ENCODE measurements at regions not wholly inside any gene's neighbourhood (a gene's known extent, or its start where the extent isn't known, plus 50 kb on each side); places are given as distances from the start of the nearest gene placed in this dataset.

GRCh38 chr2:37809931-37810570 is 115.0 kb upstream of the RMDN2 start:
- Histone ChIP-seq H3K27me3 (ENCODE audit: insufficient read depth, low read depth, low read length) (no peaks in the 10 kb centered on the region), H3K27ac (ENCODE audit: low read length) (no peak overlapping the region), H3K9ac (ENCODE audit: low read length) (no peak overlapping the region), H3K36me3 (ENCODE audit: insufficient read depth, low read length) (no peaks in the 10 kb centered on the region), H2AFZ (ENCODE audit: low read depth, low read length) (no peak overlapping the region), H4K20me1 (ENCODE audit: insufficient read depth) (no peaks in the 10 kb centered on the region), H3F3A (ENCODE audit: insufficient read depth, low read length, poor library complexity, severe bottlenecking) (no peaks in the 10 kb centered on the region), H3K9me3 (ENCODE audit: low read length) (no peaks in the 10 kb centered on the region), H3K9me2 (ENCODE audit: insufficient read depth, low read length) (no peaks in the 10 kb centered on the region), H3K79me2 (replicated peaks; ENCODE audit: insufficient read depth, low read length) (no peaks in the 10 kb centered on the region), H3K4me3 (ENCODE audit: low read length) (no peak overlapping the region), H3K4me2 (ENCODE audit: low read length) (no peak overlapping the region)
- TF ChIP-seq EZH2 (IDR thresholded peaks at IDR 0.05; ENCODE audit: borderline replicate concordance, insufficient read depth, low read length, poor library complexity, severe bottlenecking) (no peak), REST (IDR thresholded peaks at IDR 0.05; ENCODE audit: borderline replicate concordance) (no peak), RAD21 (conservative IDR thresholded peaks at IDR 0.05) (no peak), POLR2AphosphoS5 (IDR thresholded peaks at IDR 0.05) (no peak), TAF1 (IDR thresholded peaks at IDR 0.05; ENCODE audit: low read depth) (no peak)
- TF ChIP-seq, protein P1, sequence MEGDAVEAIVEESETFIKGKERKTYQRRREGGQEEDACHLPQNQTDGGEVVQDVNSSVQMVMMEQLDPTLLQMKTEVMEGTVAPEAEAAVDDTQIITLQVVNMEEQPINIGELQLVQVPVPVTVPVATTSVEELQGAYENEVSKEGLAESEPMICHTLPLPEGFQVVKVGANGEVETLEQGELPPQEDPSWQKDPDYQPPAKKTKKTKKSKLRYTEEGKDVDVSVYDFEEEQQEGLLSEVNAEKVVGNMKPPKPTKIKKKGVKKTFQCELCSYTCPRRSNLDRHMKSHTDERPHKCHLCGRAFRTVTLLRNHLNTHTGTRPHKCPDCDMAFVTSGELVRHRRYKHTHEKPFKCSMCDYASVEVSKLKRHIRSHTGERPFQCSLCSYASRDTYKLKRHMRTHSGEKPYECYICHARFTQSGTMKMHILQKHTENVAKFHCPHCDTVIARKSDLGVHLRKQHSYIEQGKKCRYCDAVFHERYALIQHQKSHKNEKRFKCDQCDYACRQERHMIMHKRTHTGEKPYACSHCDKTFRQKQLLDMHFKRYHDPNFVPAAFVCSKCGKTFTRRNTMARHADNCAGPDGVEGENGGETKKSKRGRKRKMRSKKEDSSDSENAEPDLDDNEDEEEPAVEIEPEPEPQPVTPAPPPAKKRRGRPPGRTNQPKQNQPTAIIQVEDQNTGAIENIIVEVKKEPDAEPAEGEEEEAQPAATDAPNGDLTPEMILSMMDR (IDR thresholded peaks at IDR 0.05; ENCODE audit: poor library complexity, severe bottlenecking), result no peak

- Histone ChIP-seq H2AFZ (ENCODE audit: low read depth, low read length) (no peak overlapping the region), H3K9me3 (ENCODE audit: low read length) (no peaks in the 10 kb centered on the region), H3F3A (ENCODE audit: insufficient read depth, low read length, poor library complexity, severe bottlenecking) (no peaks in the 10 kb centered on the region), H3K4me3 (ENCODE audit: low read length) (no peak overlapping the region), H3K4me2 (ENCODE audit: low read length) (no peak overlapping the region), H3K79me2 (replicated peaks; ENCODE audit: insufficient read depth, low read length) (no peaks in the 10 kb centered on the region), H3K27me3 (ENCODE audit: insufficient read depth, low read depth, low read length) (no peaks in the 10 kb centered on the region), H3K36me3 (ENCODE audit: insufficient read depth, low read length) (no peaks in the 10 kb centered on the region), H3K9me2 (ENCODE audit: insufficient read depth, low read length) (no peaks in the 10 kb centered on the region), H3K27ac (ENCODE audit: low read length) (no peak overlapping the region), H3K9ac (ENCODE audit: low read length) (no peak overlapping the region), H4K20me1 (ENCODE audit: insufficient read depth) (no peaks in the 10 kb centered on the region)
- no peak for TF ChIP-seq SMC3 (conservative IDR thresholded peaks at IDR 0.05; ENCODE audit: poor library complexity)
- TF ChIP-seq POLR2AphosphoS5 (IDR thresholded peaks at IDR 0.05), result no peak
- TF ChIP-seq, protein P1 (IDR thresholded peaks at IDR 0.05; ENCODE audit: poor library complexity, severe bottlenecking), result no peak
- no peak for TF ChIP-seq EZH2 (IDR thresholded peaks at IDR 0.05; ENCODE audit: borderline replicate concordance, insufficient read depth, low read length, poor library complexity, severe bottlenecking)
- no peak for TF ChIP-seq TAF1 (IDR thresholded peaks at IDR 0.05; ENCODE audit: low read depth)
- TF ChIP-seq EP300 (conservative IDR thresholded peaks at IDR 0.05; ENCODE audit: poor library complexity, severe bottlenecking), result no peak
- TF ChIP-seq REST (IDR thresholded peaks at IDR 0.05; ENCODE audit: borderline replicate concordance), result no peak
- TF ChIP-seq RAD21 (conservative IDR thresholded peaks at IDR 0.05), result no peak
- TF ChIP-seq MXI1 (conservative IDR thresholded peaks at IDR 0.05; ENCODE audit: poor library complexity, severe bottlenecking), result no peak
Observed at GRCh38 chr2:37812414-37812813, 112.7 kb upstream of the RMDN2 start.

Data from neural cell (in vitro differentiated cells).